ENCODE measurements at regions not wholly inside any gene's neighbourhood (a gene's known extent, or its start where the extent isn't known, plus 50 kb on each side); places are given as distances from the start of the nearest gene placed in this dataset.
A peak's percentile ranks its signal among the peaks of the same experiment; 100 is the strongest.
"Not testable (repeated sequence)": the region's sequence is repeated elsewhere in the genome, so short reads cannot be mapped to it uniquely, and the experiment has no call there.

- peak; percentile 86 for FAIRE-seq
Measured at GRCh38 chr4:54586320-54586955, 71.3 kb upstream of the KIT start.

- no peak for FAIRE-seq
Measured at GRCh38 chr4:54587107-54587891, 70.5 kb upstream of the KIT start.

GRCh38 chr4:54588404-54588803 lies 69.4 kb upstream of the KIT start:
- FAIRE-seq = no peak

DNA sequence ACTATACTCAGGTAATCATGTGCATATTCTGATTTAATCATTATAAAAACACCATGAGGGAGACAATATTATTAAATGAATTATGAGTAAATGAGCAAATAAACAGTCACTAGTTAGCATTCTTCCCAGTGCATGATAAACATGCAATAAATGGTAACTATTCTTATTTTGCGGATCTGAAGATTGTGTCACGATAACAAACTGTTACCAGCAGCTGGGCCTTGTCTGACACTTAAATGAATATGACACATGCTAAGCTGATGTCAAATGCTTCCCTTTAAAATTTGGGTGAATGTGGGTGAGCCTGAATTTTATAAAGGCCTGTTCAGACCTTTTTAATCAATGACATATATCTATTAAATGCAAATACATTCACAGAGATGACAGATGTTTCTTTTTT lies 68.2 kb upstream of the KIT start:
- FAIRE-seq = no peak

- FAIRE-seq = no peak
Measured at GRCh38 chr4:54593795-54594322, 63.9 kb upstream of the KIT start.

DNA sequence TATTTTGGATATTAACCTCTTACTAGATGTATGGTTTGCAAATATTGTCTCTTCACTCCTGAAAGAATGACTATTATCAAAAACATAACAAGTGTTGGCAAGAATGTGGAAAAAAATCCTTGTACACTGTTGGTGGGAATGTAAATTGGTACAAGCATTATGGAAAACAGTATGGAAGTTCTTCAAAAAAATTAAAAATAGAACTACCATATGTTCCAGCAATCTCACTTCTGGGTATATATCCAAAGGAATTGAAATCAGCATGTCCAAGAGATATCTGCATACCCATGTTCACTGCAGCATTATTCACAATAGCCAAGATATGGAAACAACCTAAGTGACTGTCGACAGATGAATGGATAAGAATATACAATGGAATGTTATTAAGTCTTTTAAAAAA lies 61.6 kb upstream of the KIT start:
- no peak for FAIRE-seq

- not testable (repeated sequence) for FAIRE-seq
Measured at GRCh38 chr4:54597678-54598077, 60.1 kb upstream of the KIT start.

DNA sequence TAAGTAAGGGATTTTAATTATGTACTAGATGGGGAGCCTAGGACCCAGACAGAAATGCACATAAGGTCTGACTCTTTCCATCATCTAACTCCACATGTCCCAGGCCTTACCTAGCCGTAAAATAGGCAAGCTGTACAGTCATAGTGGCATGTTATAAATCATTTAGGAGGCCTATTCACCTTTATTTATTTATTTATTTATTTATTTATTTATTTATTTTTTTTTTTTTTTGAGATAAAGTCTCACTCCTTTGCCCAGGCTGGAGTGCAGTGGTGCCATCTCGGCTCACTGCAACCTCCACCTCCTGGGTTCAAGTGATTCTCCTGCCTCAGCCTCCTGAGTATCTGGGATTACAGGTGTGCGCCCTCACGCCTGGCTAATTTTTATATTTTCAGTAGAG lies 55.6 kb upstream of the KIT start:
- FAIRE-seq = not testable (repeated sequence)

DNA sequence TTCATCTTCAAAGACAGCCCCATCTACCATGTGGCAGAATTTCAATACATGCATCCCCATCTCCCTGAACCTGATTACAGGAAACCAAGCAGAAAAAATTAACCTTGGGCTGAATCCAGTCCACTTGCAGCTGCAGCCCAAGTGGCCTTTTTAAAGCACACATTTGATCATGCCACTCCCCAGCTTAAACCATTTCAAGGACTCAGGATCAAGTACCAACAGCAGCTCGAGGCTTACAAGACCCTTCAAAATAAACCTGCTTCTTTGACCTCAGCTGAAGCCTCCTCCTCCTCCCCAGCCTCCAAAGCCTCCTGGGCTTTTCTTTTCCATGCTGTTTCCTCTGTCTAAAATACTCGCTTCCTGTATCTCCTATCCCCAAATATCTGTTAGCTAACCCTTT lies 50.7 kb upstream of the KIT start:
- no peak for FAIRE-seq

DNA sequence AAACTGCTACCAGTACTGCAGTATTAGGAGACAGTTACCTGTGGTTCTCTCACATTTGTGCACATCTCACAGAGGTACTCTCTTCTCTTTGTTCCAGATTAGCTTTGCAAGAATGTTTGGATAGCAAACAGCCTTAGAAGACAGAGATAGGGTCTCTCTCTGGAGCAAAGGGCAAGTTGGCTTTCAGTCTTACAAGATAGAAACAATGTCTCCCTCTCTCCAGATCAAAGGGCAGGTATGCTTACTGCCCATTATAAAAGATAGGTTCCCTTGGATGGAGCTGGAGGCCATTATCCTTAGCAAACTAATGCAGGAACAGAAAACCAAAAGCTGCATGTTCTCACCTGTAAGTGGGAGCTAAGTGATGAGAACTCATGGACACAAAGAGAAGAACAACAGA lies 50.2 kb upstream of the KIT start:
- no peak for FAIRE-seq

Data from colon (tissue), 2 donors.